Hippocampal formation (tissue), 2 donors: ENCODE measurements at regions not wholly inside any gene's neighbourhood (a gene's known extent, or its start where the extent isn't known, plus 50 kb on each side); places are given as distances from the start of the nearest gene placed in this dataset.
"Not testable (repeated sequence)": the region's sequence is repeated elsewhere in the genome, so short reads cannot be mapped to it uniquely, and the experiment has no call there.

Experiments
- DNase-seq, 2 donors: peaks; one replicate each; lab custom pipeline; 2025; lab: John Stamatoyannopoulos, UW

DNA sequence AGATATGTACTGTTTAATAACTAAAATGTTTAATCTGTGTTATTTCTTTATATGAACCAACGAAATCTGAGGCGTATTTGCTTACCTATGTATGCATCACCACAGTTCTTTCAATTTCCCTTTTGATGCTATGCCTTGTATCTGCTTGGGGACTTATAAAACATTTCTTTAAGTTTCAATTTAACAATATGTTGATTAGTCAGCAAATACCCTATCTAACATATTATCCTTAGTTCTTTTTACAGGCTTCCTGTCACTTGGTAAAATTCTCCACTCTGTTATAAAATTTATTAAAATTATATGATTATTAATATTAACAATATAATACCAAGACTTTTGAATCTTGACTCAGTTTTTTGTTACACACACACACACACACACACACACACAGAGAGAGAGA is 174.3 kb downstream of the CPS1 start:
- DNase-seq: no peak

- not testable (repeated sequence) for DNase-seq
These were observed 190.4 kb downstream of the CPS1 start for GRCh38 chr2:210746826-210747225.

GRCh38 chr2:210752532-210752931 is 196.1 kb downstream of the CPS1 start:
- no peak for DNase-seq

GRCh38 chr2:210753386-210753785 is 197.0 kb downstream of the CPS1 start:
- no peak for DNase-seq

DNA sequence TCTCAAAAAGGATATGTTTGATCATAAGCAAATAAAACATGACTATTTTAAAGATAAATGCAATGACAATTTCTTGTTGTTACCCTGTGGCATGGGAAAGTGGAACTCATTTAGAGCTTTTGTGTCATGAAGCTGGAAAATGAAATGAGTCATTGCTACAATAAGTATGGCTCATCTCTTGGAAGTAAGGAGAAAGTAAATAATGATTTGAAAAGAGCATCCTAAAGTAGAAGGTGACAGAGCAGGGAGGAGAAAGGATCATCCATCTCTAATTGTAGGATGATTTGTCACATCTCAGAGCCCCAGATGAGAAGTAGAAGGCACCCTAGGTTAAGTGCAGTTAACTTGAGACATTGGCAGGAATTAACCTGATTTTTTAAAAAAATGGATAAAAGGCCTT is 200.5 kb downstream of the CPS1 start:
- no peak for DNase-seq

- DNase-seq: no peak
These were observed 206.5 kb downstream of the CPS1 start for GRCh38 chr2:210762604-210763588.

GRCh38 chr2:210768329-210768910 is 212.0 kb downstream of the CPS1 start:
- no peak for DNase-seq

DNA sequence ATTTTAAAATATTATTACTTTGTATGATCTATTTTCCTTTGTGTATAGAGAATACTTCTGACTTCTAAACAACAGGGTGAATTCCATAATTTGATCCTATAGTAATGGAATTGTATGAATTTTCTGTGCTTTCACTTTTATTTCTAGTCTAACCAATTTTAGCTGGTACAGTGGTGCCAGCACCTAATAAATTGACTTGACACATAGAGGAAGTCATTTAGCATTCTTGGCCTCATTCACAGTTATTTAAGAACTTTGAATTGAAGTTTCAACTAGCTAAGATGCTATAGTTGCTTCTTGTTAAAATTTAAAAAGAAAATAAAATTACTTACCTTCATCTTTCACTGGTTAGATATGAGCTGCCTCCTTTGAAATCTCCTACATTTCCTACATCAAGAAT is 220.4 kb downstream of the CPS1 start:
- DNase-seq: no peak

DNA sequence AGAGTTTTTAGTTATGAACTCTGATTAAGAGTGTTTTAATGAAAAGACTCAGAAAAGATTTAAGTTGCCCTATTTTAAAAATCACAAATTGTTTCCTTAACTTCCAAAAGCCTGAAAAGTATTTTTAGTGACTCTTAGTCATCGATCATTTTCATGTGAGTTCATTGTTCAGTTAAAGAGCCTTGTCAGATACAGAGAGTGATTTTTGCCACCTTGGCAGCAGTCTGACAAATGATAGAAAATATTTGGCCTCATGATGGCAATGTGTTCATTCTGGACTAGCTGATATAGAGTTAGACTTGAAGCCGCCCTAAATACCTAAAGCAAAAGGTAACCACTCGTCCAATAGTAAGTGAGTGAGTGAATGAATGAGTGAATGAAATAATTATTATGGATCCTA is 225.8 kb downstream of the CPS1 start:
- DNase-seq: no peak

- DNase-seq: not testable (repeated sequence)
These were observed 231.4 kb downstream of the CPS1 start for GRCh38 chr2:210787831-210788230.

GRCh38 chr2:210792000-210792399 is 235.6 kb downstream of the CPS1 start:
- DNase-seq: no peak

DNA sequence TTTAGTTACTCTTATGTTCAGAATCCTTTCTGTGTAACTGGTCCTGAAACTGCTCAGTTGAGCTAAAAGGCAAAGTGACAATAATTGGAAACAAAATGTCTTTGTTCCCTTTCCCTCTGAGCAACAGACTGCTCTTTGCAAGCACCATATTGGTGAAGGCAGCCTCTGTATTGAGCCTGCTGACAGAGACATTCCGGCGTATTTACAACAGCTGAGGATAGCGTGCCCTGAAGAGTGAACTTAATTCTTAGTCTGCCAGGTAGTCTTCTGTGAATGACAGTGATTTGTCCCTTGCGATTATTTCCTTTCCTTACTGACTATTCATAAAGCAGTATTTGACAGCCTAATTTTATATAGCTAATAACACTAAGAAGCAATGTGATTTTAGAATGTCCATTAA is 239.1 kb downstream of the CPS1 start:
- DNase-seq: no peak

- no peak for DNase-seq
These were observed 241.8 kb downstream of the CPS1 start for GRCh38 chr2:210798180-210798579.

DNA sequence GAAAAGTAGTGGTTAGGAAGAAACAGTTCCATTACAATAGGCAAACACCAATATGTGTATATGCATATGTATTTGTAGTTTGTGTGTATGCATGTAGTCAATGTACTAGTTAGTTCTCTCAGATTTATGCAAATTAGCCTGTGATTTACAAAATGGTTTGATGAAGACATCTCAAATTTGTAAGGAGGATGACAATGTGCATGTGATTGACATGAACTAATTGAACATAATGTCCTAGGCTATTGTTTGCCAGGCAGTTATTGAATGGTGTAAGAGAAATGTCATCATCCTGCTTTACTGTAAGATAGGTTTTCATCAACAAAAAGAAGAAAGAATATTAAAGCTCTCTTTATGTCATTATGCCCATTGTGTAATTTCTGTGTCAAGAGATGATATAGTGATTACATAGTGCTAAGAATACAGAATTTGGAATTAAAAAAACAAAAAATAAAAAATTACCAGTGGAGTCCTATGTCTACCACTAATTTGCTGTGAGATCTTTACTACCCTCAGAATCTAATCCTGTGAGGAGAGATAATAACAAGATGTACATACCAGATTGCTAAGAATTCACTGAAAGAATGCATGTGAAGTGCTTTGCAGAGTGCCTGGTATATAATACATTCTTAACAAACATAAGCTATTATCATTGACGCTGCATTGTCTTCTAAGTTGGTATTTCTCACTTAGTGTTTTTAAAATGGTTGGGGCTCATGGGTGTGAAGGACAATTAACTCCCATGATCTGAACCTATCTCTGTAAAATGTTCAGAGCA is 258.0 kb downstream of the CPS1 start:
- no peak for DNase-seq

GRCh38 chr2:210816769-210817168 is 260.4 kb downstream of the CPS1 start:
- DNase-seq: no peak

GRCh38 chr2:210818473-210818872 is 262.1 kb downstream of the CPS1 start:
- no peak for DNase-seq

DNA sequence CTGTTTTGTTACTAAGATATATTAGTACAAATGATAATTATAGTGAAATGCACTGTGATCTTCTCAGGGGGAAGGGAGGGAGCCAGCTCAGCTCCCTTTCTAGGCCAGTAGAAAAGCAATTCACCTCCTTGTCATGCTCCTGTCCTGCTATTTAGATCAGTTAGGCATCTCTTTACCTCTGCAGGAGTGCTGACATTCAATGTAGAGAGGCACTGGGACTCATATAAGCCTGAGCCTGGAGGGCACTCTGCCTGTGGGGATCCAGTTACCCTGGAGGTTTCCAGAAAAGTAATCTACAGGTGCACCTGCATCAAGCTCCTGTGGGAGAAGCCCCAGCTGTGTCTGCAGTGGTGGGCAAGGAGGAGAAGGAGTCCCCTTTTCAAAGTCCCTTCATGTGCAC is 277.0 kb downstream of the CPS1 start:
- no peak for DNase-seq

DNA sequence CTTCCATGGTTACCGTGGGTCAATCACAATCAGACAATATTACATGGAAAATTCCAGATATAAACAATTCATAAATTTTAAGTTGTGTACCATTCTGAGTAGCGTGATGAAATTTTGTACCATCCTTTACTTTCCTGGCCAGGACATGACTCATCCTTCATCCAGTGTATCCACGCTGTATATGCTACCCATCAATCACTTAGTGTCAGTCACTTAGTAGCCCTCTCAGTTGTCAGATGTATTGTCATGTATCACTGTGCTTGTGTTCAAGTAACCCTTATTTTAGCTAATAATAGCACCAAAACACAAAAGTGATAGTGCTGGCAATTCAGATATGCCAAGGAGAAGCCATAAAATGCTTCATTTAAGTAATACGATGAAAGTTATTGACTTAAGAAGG is 282.6 kb downstream of the CPS1 start:
- no peak for DNase-seq

GRCh38 chr2:210839450-210839849 is 283.1 kb downstream of the CPS1 start:
- no peak for DNase-seq

DNA sequence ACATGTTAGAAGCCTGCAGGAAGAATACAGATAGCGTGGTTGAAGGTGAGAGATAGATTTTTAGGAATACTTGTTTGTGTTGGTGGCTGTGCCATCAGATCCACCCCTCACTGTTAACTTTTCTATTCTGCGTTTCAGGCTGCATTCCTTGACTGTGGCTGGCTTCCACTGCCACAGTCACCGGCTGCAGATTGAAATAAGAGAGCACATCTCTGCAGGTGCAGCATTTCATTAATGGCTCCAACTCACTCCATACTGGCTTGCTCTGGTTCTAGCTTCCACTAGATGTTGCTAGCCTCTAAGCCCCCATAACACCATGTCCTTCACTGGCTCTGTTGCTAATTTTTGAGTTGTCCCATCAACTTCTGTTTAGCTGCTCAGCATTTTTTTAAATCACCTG is 286.5 kb downstream of the CPS1 start:
- no peak for DNase-seq

DNA sequence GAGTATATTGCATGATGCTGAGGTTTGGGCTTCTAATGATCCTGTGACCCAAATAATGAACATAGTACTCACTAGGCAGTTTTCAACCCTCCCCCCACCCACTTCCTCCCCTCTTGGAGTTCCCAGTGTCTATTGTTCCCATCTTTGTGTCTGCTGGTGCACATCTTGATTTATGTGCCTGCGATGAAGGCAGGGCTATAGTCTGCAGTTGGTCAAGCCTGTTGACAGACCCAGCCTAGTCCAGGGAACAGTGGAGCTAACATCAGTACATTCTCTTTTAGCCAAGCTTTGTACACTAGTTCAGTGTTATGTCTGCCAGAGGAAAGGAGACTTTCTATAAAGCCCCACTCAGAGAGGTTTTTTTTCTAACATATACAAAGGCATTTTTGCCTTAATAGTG is 287.6 kb downstream of the CPS1 start:
- DNase-seq: no peak

DNA sequence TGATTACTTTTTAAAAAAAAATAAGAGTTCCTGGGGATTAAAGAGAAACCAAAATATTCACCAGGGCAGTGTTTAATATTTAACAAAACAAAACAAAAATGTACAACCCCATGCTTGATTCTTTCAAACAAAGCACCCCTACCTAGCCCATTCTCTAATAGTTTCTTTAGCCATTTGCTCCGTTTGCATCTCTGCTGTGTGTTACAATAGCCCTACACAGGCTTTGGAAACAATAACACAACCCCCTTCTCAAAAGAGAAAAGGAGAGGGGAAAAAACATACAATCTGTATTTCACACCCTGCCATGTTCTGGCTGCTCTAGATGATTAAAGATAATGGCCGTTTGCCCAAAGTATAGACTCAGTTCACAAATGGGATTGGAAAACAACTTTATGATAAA is 302.9 kb downstream of the CPS1 start:
- DNase-seq: no peak

- no peak for DNase-seq
These were observed 303.9 kb downstream of the CPS1 start for GRCh38 chr2:210860276-210860675.
